ENCODE measurements at regions not wholly inside any gene's neighbourhood (a gene's known extent, or its start where the extent isn't known, plus 50 kb on each side); places are given as distances from the start of the nearest gene placed in this dataset.
"Not testable (repeated sequence)": the region's sequence is repeated elsewhere in the genome, so short reads cannot be mapped to it uniquely, and the experiment has no call there.

DNA sequence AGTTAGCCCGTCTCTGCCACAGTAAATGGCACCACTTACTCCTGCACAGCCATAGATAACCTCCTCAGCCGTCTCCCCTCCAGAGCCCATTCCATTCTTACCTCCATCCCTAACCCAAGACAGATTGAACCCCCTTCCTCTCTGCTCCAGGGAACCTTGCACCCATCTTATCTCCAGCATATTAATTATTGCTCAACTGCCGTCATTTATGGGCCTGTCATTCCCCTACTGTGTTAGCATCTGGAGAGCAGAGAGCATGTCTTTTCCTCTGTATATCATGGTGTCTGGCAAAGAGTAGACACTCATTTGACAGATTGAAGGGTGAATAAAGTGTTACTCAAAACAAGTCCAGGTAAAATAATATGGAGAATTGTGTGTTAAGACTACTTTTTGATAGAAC, 270.0 kb downstream of the CEP170 start:
- H3K27ac Mint-ChIP-seq; H3K4me1 Mint-ChIP-seq (ENCODE audit: low read depth); intact Hi-C loops (cut with micrococcal nuclease); DNase-seq (ENCODE audit: low spot score); H3K9me3 Mint-ChIP-seq; H3K27me3 Mint-ChIP-seq (ENCODE audit: insufficient read depth); H3K4me3 Mint-ChIP-seq; H3K36me3 Mint-ChIP-seq (ENCODE audit: low read depth): not testable (repeated sequence)

DNA sequence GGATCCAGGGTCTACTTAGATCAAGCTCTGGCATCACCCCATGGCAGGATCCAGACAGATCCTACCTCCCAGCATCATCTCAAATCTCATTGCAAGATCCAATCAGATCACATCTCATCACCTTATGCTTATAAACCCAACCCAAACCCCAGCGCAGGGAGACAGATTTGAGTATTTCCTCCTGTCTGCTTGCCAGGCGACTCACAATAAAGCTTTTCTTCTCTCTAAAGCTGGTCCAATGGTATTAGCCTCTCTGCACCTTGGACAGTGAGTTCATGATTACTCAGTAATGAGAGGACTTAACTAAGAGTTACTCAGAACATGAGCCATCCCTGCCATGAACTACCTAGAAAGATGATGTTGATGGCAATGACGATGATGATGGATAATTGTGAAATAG, 281.7 kb downstream of the CEP170 start:
- H3K36me3 Mint-ChIP-seq (ENCODE audit: low read depth); DNase-seq (ENCODE audit: low spot score); H3K9me3 Mint-ChIP-seq; H3K4me3 Mint-ChIP-seq; intact Hi-C loops (cut with micrococcal nuclease); H3K4me1 Mint-ChIP-seq (ENCODE audit: low read depth); H3K27me3 Mint-ChIP-seq (ENCODE audit: insufficient read depth); H3K27ac Mint-ChIP-seq: not testable (repeated sequence)

DNA sequence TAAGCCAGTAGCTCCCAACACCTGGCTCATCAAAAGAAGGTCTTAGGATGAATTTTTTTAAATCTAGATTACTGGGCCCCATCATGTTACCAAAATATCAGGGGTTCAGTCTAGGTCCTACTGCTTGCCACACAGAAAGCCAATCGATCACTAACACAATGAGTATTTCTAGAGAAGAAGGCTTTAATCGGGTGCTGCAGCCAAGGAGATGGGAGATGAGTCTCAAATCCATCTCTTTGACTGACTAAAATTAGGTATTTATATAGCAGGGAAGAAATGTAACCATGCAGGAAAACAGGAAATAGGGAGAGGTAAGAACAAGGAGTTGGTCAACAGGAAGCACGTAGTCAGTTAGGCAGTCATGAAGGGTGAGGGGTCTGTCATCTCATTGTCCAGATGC, 288.2 kb downstream of the CEP170 start:
- H3K9me3 Mint-ChIP-seq: peaks cover 15% of the 10 kb centered on the region
- DNase-seq (ENCODE audit: low spot score): no peak
- no peaks in the 10 kb centered on the region for H3K4me1 Mint-ChIP-seq (ENCODE audit: low read depth)
- no peak overlapping the region for H3K4me3 Mint-ChIP-seq
- no peaks in the 10 kb centered on the region for H3K36me3 Mint-ChIP-seq (ENCODE audit: low read depth)
- intact Hi-C loops (cut with micrococcal nuclease): no loop called here
- H3K27me3 Mint-ChIP-seq (ENCODE audit: insufficient read depth): no peaks in the 10 kb centered on the region
- no peak overlapping the region for H3K27ac Mint-ChIP-seq

DNA sequence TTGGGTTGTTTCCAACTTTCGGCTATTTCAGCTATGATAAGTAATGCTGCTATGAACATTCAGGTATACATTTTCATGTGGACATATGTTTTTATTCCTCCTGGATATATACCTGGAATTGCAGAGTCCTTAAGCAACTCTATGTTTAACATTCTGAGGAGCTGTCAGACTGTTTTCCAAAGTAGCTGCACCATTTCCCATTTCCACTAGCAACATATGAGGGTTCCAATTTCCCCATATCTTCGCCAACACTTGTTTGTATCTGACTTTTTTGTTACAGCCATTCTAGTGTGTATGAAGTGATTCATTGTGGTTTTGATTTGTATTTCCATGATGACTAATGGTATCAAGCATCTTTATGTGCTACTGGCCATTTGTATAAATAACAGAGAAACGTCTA, 295.7 kb downstream of the CEP170 start:
- H3K4me3 Mint-ChIP-seq; intact Hi-C loops (cut with micrococcal nuclease); H3K27me3 Mint-ChIP-seq (ENCODE audit: insufficient read depth); H3K4me1 Mint-ChIP-seq (ENCODE audit: low read depth); H3K27ac Mint-ChIP-seq; DNase-seq (ENCODE audit: low spot score); H3K9me3 Mint-ChIP-seq; H3K36me3 Mint-ChIP-seq (ENCODE audit: low read depth): not testable (repeated sequence)

DNA sequence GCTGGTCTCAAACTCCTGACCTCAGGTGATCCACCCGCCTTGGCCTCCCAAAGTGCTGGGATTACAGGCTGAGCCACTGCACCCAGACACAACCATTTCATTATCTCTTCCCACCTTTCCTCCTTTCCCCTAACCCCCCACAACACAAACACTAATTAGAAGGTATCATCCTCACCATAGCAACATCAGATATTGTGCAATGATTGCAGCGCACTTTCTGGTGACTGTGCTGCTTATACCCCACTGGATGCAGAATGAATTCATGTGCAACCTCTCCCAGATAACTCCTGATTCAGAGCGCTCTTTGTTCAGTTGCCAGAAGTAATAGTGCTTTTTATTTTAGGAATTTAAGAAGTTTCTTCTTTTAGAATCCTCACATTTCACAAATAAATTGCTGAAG, 300.1 kb downstream of the CEP170 start:
- DNase-seq (ENCODE audit: low spot score); H3K9me3 Mint-ChIP-seq; H3K27ac Mint-ChIP-seq; H3K4me1 Mint-ChIP-seq (ENCODE audit: low read depth); H3K4me3 Mint-ChIP-seq; intact Hi-C loops (cut with micrococcal nuclease); H3K36me3 Mint-ChIP-seq (ENCODE audit: low read depth); H3K27me3 Mint-ChIP-seq (ENCODE audit: insufficient read depth): not testable (repeated sequence)

DNA sequence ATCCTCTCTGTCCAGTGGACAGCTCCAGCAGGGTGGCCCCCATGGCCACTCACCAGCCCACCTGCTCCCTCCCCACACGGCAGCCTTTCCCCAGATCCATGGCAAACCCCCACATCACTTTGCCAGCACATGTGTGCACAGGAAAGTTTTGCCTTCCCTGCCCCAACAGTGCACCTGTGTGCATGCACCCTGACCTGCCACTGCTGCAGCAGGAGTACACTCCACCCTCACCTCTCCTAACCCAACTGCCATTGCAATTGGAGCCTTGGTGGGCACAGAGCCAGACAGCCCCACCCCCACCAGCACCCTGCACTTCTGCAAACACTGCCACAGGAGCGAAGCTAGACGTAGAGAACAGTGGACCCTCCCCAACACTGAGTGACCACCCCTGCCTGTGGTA, 308.9 kb downstream of the CEP170 start:
- no peak overlapping the region for H3K4me3 Mint-ChIP-seq
- no peaks in the 10 kb centered on the region for H3K27me3 Mint-ChIP-seq (ENCODE audit: insufficient read depth)
- peaks cover 12% of the 10 kb centered on the region for H3K9me3 Mint-ChIP-seq
- H3K27ac Mint-ChIP-seq: no peak overlapping the region
- intact Hi-C loops (cut with micrococcal nuclease): no loop called here
- no peak for DNase-seq (ENCODE audit: low spot score)
- H3K4me1 Mint-ChIP-seq (ENCODE audit: low read depth): no peaks in the 10 kb centered on the region
- H3K36me3 Mint-ChIP-seq (ENCODE audit: low read depth): no peaks in the 10 kb centered on the region

DNA sequence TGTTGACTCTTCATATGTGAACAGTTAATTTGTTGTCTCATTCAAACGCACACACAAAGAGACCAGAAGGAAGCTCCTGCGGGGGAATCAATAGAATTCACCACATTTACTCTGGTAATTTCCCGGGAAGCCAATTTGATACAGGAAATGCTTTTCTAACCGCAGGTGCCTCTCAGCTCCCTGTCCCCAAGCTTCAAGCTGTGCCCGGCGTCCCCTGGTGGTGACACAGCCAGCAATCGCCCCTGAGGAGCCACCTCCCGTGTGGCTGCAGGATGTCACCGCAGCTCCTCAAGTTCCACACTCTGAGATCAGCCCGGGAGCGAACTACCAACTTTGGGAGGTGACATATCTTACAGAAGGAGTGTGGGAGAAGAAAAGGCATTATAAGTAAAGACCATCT, 318.4 kb downstream of the CEP170 start:
- H3K4me3 Mint-ChIP-seq; H3K36me3 Mint-ChIP-seq (ENCODE audit: low read depth); H3K27ac Mint-ChIP-seq; H3K4me1 Mint-ChIP-seq (ENCODE audit: low read depth); H3K9me3 Mint-ChIP-seq; H3K27me3 Mint-ChIP-seq (ENCODE audit: insufficient read depth); DNase-seq (ENCODE audit: low spot score); intact Hi-C loops (cut with micrococcal nuclease): not testable (repeated sequence)

DNA sequence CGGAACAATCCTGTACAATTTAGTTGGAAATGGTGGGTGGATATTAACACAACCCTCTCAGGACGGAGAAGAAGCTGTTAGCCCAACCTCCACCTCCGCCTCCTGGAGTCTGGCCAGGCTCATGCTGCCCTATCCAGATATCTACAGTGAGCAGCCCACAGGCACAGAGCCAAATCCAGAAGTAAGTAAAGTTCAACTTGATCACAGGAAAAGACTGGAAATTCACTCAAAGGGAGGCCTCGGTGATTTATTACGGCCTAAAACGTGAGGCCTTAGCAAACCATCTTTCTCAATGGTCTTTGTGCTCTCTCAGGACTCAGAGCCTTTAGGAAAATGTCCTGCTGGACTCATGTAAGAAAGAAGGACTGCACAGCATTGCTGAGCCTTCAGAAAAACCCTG, 330.4 kb downstream of the CEP170 start:
- intact Hi-C loops (cut with micrococcal nuclease); H3K9me3 Mint-ChIP-seq; H3K27ac Mint-ChIP-seq; DNase-seq (ENCODE audit: low spot score); H3K27me3 Mint-ChIP-seq (ENCODE audit: insufficient read depth); H3K4me3 Mint-ChIP-seq; H3K36me3 Mint-ChIP-seq (ENCODE audit: low read depth); H3K4me1 Mint-ChIP-seq (ENCODE audit: low read depth): not testable (repeated sequence)

DNA sequence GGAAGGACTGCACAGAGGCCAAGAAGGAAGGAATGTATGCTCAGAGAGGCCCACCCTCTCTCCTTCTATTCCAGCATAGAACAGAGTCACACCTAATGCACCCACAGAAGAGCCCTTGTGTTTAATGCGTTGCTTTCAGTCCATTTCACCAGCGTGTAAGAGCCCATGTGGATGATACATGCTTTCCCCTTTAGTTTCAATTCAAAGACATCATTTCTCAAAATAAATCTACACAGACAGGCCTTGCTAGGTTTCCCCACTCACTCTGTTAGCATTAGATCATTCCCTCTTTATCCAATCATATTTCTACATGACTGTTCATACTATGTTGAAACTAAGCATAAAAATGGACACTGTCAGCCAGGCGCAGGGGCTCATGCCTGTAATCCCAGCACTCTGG, 331.5 kb downstream of the CEP170 start:
- H3K4me3 Mint-ChIP-seq; intact Hi-C loops (cut with micrococcal nuclease); H3K36me3 Mint-ChIP-seq (ENCODE audit: low read depth); H3K4me1 Mint-ChIP-seq (ENCODE audit: low read depth); H3K27me3 Mint-ChIP-seq (ENCODE audit: insufficient read depth); DNase-seq (ENCODE audit: low spot score); H3K9me3 Mint-ChIP-seq; H3K27ac Mint-ChIP-seq: not testable (repeated sequence)

DNA sequence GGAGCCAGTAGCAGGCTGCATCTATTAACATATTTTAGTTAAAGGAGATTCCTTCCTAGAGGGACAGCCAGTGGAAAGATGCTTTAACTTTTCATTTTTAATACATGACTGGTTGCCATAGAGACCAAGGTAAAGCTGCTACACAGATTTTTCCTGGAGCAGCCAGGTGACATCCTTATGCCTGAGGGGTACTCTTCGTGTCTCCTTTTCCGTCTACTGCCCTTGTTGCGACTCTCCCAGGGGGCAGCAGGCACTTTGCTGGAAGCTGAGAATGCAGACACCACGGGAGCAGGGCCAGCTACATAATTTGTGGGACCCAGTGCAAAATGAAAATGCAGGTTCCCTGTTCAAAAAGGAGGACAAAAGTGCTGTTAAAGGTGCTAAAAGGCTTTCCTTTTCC, 340.4 kb downstream of the CEP170 start:
- intact Hi-C loops (cut with micrococcal nuclease); H3K4me3 Mint-ChIP-seq; H3K4me1 Mint-ChIP-seq (ENCODE audit: low read depth); H3K27ac Mint-ChIP-seq; H3K36me3 Mint-ChIP-seq (ENCODE audit: low read depth); H3K9me3 Mint-ChIP-seq; DNase-seq (ENCODE audit: low spot score); H3K27me3 Mint-ChIP-seq (ENCODE audit: insufficient read depth): not testable (repeated sequence)

DNA sequence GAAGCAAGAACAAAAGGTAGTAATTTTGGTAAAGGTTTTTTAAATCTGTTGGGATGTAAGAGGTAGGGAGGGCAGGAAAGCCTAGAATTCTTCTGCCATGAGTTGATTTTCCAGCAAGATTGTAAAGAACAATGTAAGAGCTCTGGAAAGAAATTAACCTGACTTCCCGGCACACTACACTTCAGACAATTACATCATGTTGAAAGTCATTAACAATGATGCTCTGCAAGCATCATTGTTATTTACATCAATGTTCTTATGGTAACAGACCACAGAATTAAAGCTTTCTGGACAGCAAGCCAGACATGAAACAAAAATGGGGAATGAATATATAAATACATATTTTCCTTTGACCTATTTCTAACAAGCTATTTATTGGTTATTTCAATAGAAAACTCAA, 342.2 kb downstream of the CEP170 start:
- H3K27ac Mint-ChIP-seq; H3K36me3 Mint-ChIP-seq (ENCODE audit: low read depth); H3K9me3 Mint-ChIP-seq; H3K4me3 Mint-ChIP-seq; intact Hi-C loops (cut with micrococcal nuclease); DNase-seq (ENCODE audit: low spot score); H3K4me1 Mint-ChIP-seq (ENCODE audit: low read depth); H3K27me3 Mint-ChIP-seq (ENCODE audit: insufficient read depth): not testable (repeated sequence)

DNA sequence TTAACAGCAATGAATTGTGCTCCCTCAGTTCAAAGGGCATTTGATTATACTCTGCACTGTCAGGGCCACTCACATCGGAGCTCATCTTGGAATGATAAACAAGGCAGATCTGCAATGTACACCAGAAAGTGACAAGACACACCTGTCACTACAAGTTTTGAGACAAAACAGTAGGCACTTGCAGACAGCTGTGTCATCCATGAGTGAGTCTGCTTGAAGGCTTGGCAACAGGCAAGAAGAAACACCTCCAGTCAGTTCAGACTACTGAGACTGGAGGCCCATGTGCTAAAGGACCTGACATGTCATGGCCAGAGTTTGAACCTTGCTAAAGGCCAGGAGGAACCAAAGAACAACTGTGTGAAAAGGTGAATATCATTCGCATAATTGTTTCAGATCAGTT, 354.5 kb downstream of the CEP170 start:
- intact Hi-C loops (cut with micrococcal nuclease); H3K36me3 Mint-ChIP-seq (ENCODE audit: low read depth); H3K27me3 Mint-ChIP-seq (ENCODE audit: insufficient read depth); H3K27ac Mint-ChIP-seq; DNase-seq (ENCODE audit: low spot score); H3K4me3 Mint-ChIP-seq; H3K9me3 Mint-ChIP-seq; H3K4me1 Mint-ChIP-seq (ENCODE audit: low read depth): not testable (repeated sequence)

DNA sequence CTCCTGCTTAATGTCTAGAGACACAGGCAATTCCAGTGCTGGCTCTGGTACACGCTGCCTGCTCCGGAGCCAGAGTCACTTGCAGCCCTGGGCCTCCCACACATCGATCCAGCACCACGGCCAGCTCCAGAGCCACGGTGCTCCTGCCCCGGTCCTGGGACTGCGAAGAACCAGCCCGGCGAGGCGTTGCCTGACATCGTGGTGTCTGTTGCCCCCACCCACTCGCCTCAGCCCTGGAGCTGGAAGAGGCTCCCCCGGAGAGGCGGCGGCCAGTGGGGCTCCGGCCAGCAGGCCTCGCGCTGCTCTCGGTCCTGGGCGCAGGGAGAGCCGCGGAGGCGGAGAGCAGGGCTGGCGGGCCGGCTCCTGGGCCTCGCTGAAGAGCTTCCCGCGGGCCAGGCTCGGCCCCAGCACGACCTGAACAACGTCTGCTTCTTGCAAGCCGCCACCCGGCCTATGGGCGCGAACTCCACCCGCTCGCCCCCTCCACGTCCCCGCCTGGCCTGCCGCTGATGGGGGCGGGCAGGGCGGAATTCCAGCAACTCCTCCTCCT, 364.8 kb downstream of the CEP170 start:
- H3K27ac Mint-ChIP-seq: no peak overlapping the region
- DNase-seq (ENCODE audit: low spot score): no peak
- H3K4me3 Mint-ChIP-seq: no peak overlapping the region
- H3K4me1 Mint-ChIP-seq (ENCODE audit: low read depth): no peaks in the 10 kb centered on the region
- intact Hi-C loops (cut with micrococcal nuclease): no loop called here
- no peaks in the 10 kb centered on the region for H3K27me3 Mint-ChIP-seq (ENCODE audit: insufficient read depth)
- no peaks in the 10 kb centered on the region for H3K36me3 Mint-ChIP-seq (ENCODE audit: low read depth)
- H3K9me3 Mint-ChIP-seq: peaks cover 5% of the 10 kb centered on the region

DNA sequence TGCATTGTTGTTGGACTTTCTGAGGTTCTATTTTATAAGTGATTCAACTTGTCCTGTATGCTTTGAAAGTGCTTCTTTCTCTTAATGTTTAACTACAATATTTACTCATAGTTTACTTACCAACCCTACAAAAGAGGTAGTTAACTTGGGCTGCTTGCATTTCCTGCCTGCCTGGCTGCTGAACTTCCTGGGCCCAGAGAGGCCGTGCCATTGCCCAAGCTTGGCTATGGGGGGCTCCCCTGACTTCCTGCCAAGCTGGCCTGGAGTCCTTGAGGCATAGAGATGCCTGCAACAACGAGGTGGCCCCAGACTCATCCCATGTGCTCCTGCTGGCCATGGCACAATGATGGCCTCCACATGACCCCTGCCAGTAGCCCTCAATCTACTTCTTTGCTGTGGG, 361.6 kb upstream of the PLD5 start:
- H3K9me3 Mint-ChIP-seq: peaks cover 3% of the 10 kb centered on the region
- no peaks in the 10 kb centered on the region for H3K36me3 Mint-ChIP-seq (ENCODE audit: low read depth)
- intact Hi-C loops (cut with micrococcal nuclease): no loop called here
- no peak overlapping the region for H3K27ac Mint-ChIP-seq
- no peaks in the 10 kb centered on the region for H3K4me1 Mint-ChIP-seq (ENCODE audit: low read depth)
- H3K4me3 Mint-ChIP-seq: no peak overlapping the region
- no peaks in the 10 kb centered on the region for H3K27me3 Mint-ChIP-seq (ENCODE audit: insufficient read depth)
- no peak for DNase-seq (ENCODE audit: low spot score)

Data from activated T-helper 1 cell treated with anti-CD3 and anti-CD28 coated beads, Interleukin-12 subunit alpha, Interleukin-12 subunit beta, Interleukin-2, Interleukin-4 antibody, amounts not matched to agents 30 ng/mL and 10 ng/mL and 1 ng/mL, durations not matched to agents 14 hours and 24 hours and 36 hours (primary cell).